ENCODE measurements at regions not wholly inside any gene's neighbourhood (a gene's known extent, or its start where the extent isn't known, plus 50 kb on each side); places are given as distances from the start of the nearest gene placed in this dataset.
"Not testable (repeated sequence)": the region's sequence is repeated elsewhere in the genome, so short reads cannot be mapped to it uniquely, and the experiment has no call there.

DNA sequence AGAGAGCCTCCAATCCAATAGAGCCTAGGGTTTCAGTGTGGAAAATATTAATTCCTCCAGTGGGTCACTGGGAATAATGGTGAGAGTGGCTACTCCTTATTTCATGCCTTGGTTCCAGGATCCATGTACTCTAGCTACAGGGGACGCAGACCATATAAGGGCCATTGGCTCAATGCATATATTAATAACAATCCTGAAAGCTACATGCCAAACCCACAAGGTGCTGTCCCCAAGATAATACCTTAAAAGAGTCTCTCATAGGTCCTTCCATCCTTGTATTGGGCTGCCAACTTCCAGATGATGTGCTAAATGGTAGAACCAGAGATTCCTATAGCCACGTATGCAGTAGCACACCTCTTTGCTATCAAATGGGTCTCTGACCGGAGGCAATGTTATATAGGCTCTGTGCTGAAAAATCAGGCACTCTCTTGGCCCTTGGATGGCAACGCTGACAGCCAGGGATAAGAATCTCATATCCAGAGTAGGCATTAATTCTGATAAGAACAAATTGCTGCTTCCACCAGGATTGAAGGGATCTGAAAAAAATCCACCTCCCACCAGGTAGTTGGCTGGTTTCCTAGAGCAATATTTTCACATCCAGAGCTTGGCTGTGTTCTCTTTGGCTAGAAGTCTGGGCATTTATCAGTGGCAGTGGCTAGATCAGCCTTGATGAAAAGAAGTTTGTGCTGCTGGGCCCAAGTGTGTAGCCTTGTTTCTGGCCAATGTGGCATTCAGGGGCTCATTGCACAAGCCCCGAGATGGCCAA is 218.1 kb upstream of the MGAT5 start:
- no peak overlapping the region for H3K27ac ChIP-seq
- no peak for DNase-seq (ENCODE audit: low read depth, low spot score)

DNA sequence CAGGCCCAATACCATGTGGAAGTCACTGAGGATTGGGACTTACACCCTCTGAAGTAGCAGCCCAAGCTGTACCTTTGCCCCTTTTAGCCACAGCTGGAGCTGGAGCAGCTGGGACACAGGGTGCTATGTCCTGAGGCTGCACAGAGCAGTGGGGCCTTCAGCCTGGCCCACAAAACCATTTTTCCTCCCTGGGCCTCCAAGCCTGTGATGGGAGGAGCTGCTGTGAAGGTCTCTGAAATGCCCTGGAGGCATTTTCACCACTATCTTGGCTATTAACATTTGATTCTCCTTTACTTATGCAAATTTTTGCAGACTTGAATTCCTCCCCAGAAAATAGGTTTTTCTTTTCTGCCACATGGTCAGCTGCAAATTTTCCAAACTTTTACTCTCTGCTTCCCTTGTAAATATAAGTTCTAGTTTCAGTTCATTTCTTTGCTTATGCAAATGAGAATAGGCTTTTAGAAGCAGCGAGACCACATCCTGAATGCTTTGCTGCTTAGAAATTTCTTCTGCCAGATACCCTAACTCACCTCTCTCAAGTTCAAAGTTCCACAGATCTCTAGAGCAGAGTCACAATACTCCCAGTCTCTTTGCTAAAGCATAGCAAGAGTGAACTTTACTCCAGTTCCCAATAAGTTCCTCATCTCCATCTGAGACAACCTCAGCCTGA is 213.8 kb upstream of the MGAT5 start:
- DNase-seq (ENCODE audit: low read depth, low spot score), result no peak
- no peak overlapping the region for H3K27ac ChIP-seq

DNA sequence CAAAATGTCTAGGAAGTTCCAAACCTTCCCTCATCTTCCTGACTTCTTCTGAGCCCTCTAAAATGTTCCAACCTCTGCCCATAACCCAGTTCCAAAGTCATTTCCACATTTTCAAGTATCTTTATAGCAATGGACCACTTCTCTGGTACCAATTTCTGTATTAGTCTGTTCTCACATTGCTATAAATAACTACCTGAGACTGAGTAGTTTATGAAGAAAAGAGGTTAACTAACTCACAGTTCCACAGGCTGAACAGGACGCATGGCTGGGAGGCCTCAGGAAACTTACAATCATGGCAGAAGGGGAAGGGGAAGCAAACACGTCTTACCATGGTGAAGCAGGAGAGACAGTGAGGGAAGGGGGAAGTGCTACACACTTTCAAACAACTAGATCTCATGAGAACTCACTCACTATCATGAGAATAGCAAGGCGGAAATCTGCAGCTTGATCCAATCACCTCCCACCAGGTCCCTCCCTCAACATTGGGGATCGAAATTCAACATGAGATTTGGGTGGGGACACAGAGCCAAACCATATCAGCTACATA is 213.2 kb upstream of the MGAT5 start:
- H3K27ac ChIP-seq; DNase-seq (ENCODE audit: low read depth, low spot score): not testable (repeated sequence)

DNA sequence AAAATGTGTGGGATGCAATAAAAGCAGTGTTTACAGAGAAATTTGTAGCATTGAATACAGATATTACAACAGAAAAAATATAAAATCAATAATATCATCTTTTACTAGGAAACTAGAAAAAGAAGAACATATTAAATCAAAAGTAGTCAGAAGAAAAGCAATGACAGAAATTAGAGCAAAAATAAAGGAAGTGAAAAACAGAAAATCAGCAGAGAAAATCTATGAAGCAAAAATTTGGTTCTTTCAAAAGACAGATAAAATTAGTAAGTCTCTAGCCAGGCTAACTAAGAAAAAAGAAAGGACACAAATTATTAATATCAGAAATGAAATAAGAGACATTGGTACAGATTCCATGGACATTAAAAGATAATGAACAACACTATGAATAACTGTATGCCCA is 212.0 kb upstream of the MGAT5 start:
- DNase-seq (ENCODE audit: low read depth, low spot score), result no peak
- no peak overlapping the region for H3K27ac ChIP-seq

DNA sequence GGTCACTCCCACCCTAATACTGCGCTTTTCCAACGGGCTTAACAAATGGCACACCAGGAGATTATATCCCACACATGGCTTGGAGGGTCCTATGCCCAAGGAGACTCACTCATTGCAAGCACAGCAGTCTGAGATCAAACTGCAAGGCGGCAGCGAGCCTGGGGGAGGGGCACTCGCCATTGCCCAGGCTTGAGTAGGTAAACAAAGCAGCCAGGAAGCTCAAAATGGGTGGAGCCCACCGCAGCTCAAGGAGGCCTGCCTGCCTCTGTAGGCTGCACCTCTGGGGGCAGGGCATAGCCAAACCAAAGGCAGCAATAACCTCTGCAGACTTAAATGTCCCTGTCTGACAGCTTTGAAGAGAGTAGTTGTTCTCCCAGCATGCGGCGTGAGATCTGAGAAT is 210.8 kb upstream of the MGAT5 start:
- DNase-seq (ENCODE audit: low read depth, low spot score), result not testable (repeated sequence)

DNA sequence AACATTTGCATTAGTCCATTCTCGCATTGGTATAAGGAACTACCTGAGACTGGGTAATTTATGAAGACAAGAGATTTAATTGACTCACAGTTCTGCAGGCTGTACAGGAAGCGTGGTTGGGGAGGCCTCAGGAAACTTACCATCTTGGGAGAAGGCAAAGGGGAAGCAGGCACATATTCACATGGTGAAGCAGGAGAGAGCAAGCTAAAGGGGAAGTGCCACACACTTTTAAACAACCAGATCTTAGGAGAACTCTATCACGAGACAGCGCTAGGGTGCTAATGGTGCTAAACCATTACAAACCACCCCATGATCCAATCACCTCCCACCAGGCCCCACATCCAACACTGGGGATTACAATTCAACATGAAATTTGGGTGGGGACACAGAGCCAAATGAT is 201.7 kb upstream of the MGAT5 start:
- DNase-seq (ENCODE audit: low read depth, low spot score), result no peak
- no peak overlapping the region for H3K27ac ChIP-seq

More for the DNA sequence above, 210.8 kb upstream of the MGAT5 start:
- H3K27ac ChIP-seq, result not testable (repeated sequence)

DNA sequence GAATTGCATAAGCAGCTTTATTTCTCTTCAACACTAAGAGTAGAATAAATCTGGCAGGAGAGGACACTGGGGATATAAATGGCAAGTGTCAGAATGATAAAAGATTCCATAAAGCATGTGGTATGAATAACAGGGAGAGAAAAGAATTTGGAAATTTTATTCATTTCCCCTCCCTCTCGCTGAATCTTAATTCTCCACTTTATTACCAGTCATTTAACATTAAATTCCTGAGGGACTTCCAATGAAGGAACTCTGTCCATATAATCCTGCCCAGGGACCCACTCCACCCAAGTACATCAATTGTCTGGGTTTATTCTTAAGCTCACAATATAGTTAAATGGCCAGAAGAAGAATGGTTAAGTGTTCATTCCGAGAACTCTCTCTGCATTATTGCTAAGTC is 197.7 kb upstream of the MGAT5 start:
- DNase-seq (ENCODE audit: low read depth, low spot score), result no peak
- no peak overlapping the region for H3K27ac ChIP-seq

DNA sequence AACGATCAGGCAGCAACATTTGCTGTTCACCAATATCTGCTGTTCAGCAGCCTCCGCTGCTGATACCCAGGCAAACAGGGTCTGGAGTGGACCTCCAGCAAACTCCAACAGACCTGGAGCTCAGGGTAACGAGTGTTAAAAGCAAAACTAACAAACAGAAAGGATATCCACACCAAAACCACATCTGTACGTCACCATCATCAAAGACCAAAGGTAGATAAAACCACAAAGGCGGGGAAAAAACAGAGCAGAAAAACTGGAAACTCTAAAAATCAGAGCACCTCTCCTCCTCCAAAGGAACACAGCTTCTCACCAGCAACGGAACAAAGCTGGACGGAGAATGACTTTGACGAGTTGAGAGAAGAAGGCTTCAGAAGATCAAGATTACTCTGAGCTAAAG is 192.8 kb upstream of the MGAT5 start:
- not testable (repeated sequence) for H3K27ac ChIP-seq; DNase-seq (ENCODE audit: low read depth, low spot score)

DNA sequence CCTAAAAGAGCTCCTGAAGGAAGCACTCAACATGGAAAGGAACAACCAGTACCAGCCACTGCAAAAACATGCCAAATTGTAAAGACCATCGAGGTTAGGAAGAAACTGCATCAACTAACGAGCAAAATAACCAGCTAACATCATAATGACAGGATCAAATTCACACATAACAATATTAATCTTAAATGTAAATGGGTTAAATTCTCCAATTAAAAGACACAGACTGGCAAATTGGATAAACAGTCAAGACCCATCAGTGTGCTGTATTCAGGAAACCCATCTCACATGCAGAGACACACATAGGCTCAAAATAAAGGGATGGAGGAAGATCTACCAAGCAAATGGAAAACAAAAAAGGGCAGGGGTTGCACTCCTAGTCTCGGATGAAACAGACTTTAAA is 191.6 kb upstream of the MGAT5 start:
- DNase-seq (ENCODE audit: low read depth, low spot score); H3K27ac ChIP-seq: not testable (repeated sequence)

DNA sequence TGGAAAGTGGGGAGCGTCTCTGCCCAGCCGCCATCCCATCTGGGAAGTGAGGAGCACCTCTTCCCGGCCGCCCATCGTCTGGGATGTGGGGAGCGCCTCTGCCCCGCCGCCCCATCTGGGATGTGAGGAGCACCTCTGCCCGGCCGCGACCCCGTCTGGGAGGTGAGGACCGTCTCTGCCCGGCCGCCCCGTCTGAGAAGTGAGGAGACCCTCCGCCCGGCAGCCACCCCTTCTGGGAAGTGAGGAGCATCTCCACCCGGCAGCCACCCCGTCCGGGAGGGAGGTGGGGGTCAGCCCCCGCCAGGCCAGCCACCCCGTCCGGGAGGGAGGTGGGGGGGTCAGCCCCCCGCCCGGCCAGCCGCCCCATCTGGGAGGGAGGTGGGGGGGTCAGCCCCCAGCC is 190.0 kb upstream of the MGAT5 start:
- H3K27ac ChIP-seq; DNase-seq (ENCODE audit: low read depth, low spot score): not testable (repeated sequence)

DNA sequence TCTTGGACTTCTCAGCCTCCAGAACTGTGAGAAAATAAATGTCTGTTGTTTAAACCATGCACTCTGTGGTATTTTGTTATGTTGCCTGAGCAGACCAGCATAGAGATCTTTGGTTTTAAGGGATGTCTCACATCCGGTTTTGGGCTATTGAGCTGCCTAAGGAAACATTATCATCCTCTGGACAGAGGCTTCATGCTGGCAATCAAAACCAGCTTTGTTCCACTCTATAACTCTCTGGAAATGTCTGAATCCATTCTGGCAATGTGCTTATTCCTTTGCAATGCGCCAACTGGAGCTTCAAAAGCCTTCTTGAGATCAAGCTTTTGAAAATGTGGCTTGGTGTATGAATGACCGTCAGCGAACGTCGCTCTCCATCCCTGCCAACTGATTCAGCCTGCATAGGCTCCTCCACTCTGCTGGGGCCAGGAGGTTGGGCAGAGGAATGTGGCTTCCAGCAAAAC is 183.6 kb upstream of the MGAT5 start:
- H3K27ac ChIP-seq, result no peak overlapping the region
- DNase-seq (ENCODE audit: low read depth, low spot score), result no peak

DNA sequence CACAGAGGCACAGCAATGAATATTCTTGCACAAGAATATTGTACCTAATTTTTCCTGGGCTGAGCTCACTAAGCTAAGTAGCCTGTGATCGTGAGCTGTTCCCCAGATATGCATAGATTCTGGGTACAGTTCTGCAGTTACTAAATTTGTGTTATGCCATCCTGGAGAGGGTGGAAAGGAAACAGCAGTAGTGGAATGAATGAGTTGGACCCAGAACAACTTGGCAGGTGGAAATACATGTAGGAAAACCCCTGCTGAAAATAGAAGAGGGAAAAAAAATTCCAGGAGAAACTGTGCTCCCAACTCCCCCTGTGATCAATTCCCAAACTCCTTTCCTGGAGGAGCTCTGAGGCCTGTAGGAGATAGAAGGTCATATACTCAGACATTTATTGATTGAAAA is 181.5 kb upstream of the MGAT5 start:
- no peak for DNase-seq (ENCODE audit: low read depth, low spot score)
- H3K27ac ChIP-seq, result no peak overlapping the region

DNA sequence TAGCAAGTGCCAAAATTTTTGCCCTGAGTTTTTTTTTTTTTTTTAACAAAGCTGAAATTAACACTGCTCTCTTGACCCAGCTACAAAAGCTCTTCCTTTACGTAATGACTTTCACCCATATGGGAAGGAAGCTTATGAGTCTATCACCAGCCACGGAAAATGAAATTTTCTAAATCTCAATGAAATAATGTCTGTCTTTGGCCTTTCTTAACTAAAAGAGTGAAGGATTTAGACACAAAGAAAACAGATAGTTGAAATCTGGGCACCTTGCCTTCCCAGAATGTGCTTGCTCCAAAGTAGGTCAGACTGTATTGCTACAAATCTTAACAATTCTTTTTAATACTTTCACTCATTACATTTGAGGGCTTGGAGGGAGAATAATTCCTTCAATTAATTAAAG is 180.8 kb upstream of the MGAT5 start:
- no peak for DNase-seq (ENCODE audit: low read depth, low spot score)
- no peak overlapping the region for H3K27ac ChIP-seq

DNA sequence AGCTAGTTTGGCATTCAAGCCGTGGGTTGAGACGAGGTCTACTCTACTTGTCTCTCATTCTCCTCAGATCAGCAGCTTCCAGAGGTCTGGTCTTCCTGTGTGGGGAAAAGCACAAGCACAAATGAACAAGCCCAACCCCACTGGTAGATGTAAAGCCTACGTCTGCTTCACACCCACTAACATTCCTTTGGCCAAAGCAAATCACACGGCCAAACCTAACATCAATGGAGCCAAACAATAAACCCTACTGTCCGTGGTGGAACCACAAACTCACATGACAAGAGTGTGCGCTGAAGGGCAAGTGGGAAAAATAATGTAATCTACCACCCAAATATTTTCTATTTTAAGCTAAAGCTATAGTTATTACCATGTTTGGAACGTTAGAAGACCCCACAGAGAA is 179.3 kb upstream of the MGAT5 start:
- no peak overlapping the region for H3K27ac ChIP-seq
- no peak for DNase-seq (ENCODE audit: low read depth, low spot score)

DNA sequence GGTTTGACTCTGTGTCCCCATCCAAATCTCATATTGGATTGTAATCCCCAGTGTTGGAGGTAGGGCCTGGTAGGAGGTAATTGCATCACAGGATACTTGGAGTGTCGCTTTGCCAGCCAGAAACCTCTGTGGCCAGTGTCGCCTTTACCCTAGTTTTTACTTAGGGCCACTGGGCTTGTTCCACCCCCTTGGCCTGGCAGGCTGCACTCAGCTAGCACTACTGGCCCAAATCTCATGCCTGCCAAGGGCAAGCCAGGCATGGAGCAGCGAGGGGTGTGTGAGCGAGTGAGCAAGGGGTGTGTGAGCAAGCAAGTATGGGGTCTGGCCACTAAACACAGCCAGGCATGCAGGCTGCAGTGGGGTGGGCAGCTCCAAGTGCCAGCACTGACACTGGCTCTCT is 178.7 kb upstream of the MGAT5 start:
- H3K27ac ChIP-seq, result no peak overlapping the region

DNA sequence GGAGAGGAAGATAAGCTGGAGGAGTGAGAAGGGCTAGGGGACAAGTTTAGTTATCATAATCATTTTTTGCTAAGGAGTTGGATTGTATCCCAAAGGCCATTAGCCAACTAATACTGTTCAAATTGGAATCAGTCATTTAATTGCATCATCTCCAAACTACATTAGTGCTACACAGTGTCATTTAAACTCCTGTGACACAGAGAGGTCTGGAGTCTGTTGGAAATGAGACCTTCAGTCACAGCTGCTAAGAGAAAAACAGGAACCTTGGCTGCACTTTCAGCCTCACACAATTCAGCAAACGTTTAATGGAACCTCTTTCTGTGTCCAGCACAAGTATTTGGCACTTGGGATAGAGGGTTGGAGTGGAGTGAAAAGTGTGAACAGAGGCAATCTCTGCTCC is 175.5 kb upstream of the MGAT5 start:
- DNase-seq (ENCODE audit: low read depth, low spot score), result no peak
- H3K27ac ChIP-seq, result no peak overlapping the region

More for the DNA sequence above, 178.7 kb upstream of the MGAT5 start:
- no peak for DNase-seq (ENCODE audit: low read depth, low spot score)

DNA sequence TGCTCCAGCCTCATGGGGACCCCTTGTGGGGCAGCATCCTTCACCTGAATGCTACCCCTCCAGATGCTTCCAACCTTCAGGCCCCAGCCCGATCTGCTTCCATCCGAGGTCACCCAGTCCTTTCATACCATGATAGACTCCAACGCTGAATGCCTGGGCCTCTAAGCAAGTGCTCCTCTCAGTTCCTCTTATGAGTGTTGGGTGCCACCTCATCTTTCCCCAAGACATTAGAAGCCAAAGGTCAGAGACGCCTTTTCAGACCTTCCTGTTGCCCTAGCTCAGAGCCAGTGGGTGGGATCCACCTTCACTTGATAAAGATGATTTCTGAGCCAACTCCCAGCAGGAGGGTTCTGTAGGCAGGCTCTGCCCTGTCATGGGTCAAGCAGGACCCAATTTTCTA is 174.5 kb upstream of the MGAT5 start:
- H3K27ac ChIP-seq, result no peak overlapping the region
- DNase-seq (ENCODE audit: low read depth, low spot score), result no peak

DNA sequence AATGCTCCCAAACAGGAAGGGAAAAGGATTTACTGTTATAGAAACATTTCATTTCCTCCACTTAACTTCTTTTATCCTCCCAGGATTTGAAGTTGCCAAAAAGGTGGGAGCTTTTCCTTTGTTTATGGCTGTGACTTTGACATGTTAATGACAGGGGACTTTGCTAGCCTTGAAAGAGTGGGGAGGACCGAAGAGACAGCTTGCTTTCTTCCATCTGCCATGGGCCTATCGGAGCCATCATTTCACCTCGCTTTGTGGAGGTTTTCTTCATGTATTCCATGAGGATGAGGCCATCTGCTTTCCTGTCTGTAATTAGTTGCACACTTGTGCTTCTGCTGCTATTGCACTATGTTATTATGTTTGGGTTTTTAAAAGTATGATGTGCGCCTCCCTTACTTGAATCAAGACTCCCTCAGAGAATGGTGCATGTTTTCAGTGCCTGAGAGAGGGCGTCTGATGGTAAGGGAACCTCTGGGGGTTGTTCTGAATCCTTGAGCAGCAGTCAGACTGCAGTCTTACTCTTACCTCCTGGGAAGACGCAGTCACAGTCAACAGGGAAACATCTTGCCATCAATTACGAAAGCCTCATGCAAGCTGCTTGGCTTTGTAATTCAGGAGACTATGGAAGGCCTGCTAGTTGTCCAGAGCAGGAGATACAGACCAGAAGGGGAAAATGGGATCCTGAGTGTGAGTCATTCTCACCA is 173.3 kb upstream of the MGAT5 start:
- H3K27ac ChIP-seq, result no peak overlapping the region
- no peak for DNase-seq (ENCODE audit: low read depth, low spot score)

DNA sequence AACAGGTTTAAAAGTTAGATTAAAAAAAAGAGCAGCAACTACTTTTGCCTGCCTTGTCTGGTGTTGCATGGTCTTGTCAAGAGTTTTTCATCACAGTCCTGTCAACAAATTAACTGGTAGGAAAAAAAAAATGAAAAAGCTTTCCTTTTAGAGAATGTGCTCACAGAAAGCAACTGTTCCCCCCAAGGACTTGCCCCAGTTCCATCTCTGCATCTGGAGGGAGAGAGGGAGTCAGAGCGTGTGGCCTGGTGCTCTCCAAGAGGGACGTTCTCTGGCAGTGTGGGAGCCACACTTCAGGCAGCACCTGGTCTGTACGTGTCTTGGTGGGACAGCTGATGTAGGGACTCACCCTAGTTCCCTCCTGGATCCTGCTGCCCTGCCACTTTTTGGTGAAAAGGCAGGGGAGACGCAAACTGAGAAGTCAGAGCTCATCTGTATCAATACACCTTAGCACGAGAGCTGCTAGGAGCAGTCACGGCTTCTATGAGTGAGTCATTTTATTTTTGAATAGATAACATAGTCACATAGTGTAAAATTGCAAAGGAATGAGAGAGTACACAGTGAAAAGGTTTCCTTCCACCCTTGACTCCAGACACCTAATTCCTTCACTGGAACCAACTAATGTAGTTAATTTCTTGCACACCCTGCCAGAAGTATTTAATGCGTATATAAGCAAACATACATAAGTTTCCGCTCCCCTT is 172.5 kb upstream of the MGAT5 start:
- H3K27ac ChIP-seq, result no peak overlapping the region
- no peak for DNase-seq (ENCODE audit: low read depth, low spot score)

DNA sequence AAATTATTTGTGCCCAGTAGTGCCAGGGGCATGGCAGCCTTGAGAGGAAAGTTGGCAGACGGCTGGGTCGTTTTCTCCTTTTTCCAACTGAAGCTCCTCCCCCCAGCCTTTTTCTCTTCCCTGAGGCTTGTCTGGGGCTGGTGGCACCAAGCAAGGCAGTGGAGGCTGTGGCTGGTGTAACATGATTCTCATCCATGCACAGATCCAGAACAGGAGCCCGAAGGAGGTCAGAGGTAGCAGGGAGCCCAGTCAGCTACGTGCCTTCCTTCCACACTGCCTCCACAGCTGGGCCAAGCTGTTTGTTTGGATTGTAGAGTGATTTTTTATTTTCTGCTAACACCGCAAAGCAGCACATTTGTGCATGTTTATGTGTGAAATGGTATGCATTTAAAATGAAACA is 170.3 kb upstream of the MGAT5 start:
- DNase-seq (ENCODE audit: low read depth, low spot score), result no peak

More for the DNA sequence above, 170.3 kb upstream of the MGAT5 start:
- no peak overlapping the region for H3K27ac ChIP-seq
